NT2/D1 (cell line): ENCODE measurements at regions not wholly inside any gene's neighbourhood (a gene's known extent, or its start where the extent isn't known, plus 50 kb on each side); places are given as distances from the start of the nearest gene placed in this dataset.

Source experiments
- YY1 ChIP-seq: IDR thresholded peaks from 2 replicates; pipeline ENCODE4 v1.6.1; 2011; ENCODE audit not compliant: insufficient read length, insufficient read depth
- ZNF274 ChIP-seq: IDR thresholded peaks from 2 replicates; pipeline ENCODE4 v1.6.1; 2011; ENCODE audit warnings: mild to moderate bottlenecking, low read depth, low read length

- no peak for TF ChIP-seq ZNF274
- TF ChIP-seq YY1, result no peak
These were observed 1489.4 kb downstream of the RAPGEF2 start for GRCh38 chr4:160592258-160592657.
